ENCODE measurements at regions not wholly inside any gene's neighbourhood (a gene's known extent, or its start where the extent isn't known, plus 50 kb on each side); places are given as distances from the start of the nearest gene placed in this dataset.

GRCh38 chr7:155984609-155985405, 172.5 kb upstream of the SHH start:
- no peak for DNase-seq

- no peak for DNase-seq
Observed at GRCh38 chr7:155984028-155984580, 171.8 kb upstream of the SHH start.

- DNase-seq, result no peak
Observed at GRCh38 chr7:155983176-155983815, 171.0 kb upstream of the SHH start.

- no peak for DNase-seq
Observed at GRCh38 chr7:155981703-155982102, 169.4 kb upstream of the SHH start.

GRCh38 chr7:155980841-155981240, 168.6 kb upstream of the SHH start:
- DNase-seq, result no peak

GRCh38 chr7:155979994-155980393, 167.7 kb upstream of the SHH start:
- no peak for DNase-seq

- no peak for DNase-seq
Observed at GRCh38 chr7:155979566-155979965, 167.3 kb upstream of the SHH start.

- no peak for DNase-seq
Observed at GRCh38 chr7:155975490-155975889, 163.2 kb upstream of the SHH start.

- no peak for DNase-seq
Observed at GRCh38 chr7:155974186-155974897, 162.1 kb upstream of the SHH start.

- DNase-seq, result no peak
Observed at GRCh38 chr7:155973451-155973997, 161.3 kb upstream of the SHH start.

- DNase-seq, result no peak
Observed at GRCh38 chr7:155972651-155973390, 160.6 kb upstream of the SHH start.

GRCh38 chr7:155972247-155972646, 160.0 kb upstream of the SHH start:
- DNase-seq, result no peak

GRCh38 chr7:155971180-155971770, 159.0 kb upstream of the SHH start:
- no peak for DNase-seq

GRCh38 chr7:155969192-155969929, 157.1 kb upstream of the SHH start:
- no peak for DNase-seq

- no peak for DNase-seq
Observed at GRCh38 chr7:155965010-155965409, 152.7 kb upstream of the SHH start.

- DNase-seq, result no peak
Observed at GRCh38 chr7:155964543-155964942, 152.3 kb upstream of the SHH start.

GRCh38 chr7:155963771-155964195, 151.5 kb upstream of the SHH start:
- DNase-seq, result no peak

GRCh38 chr7:155963356-155963755, 151.1 kb upstream of the SHH start:
- no peak for DNase-seq

- no peak for DNase-seq
Observed at GRCh38 chr7:155962968-155963300, 150.7 kb upstream of the SHH start.

GRCh38 chr7:155962191-155962967, 150.1 kb upstream of the SHH start:
- DNase-seq, result no peak
